Esophagus squamous epithelium (tissue), 4 donors: ENCODE measurements at regions not wholly inside any gene's neighbourhood (a gene's known extent, or its start where the extent isn't known, plus 50 kb on each side); places are given as distances from the start of the nearest gene placed in this dataset.

Experiments
- CTCF ChIP-seq, 6 experiments: fragments of 450-650 bp in 4 of 6; fragments of 200-600 bp in 2 of 6; sonication (generic) in 2 of 6; IDR thresholded peaks; one replicate each; pipeline ENCODE4 v1.5.1; 2016 to 2019; ENCODE audit warnings: antibody characterized with exemption in 6 of 6, mild to moderate bottlenecking in 4 of 6, moderate library complexity in 4 of 6
- POLR2A ChIP-seq, 4 donors: fragments of 450-650 bp; IDR thresholded peaks; one replicate each; pipeline ENCODE4 v1.6.1; 2017; ENCODE audit warnings: antibody characterized with exemption in 4 of 4, mild to moderate bottlenecking in 4 of 4, moderate library complexity in 3 of 4

DNA sequence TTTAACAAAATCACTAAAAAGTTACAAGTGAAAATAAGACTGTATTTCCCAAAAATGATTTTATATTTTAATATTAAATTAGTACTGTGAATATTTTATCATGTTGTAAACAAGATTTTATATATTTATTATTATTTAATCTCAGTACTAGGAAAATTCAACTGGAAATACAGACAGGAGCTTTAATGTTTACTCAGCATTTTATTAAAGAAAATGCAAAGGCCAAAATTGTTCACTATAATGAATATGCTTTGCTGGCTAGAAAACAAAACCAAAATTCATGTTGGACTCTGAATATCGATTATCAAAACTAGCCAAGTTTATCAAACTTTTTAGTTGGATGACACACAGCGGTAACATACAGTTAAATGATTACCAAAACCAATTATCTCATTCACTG is 782.3 kb downstream of the AMY1C start:
- no peak for TF ChIP-seq CTCF (IDR thresholded peaks at IDR 0.05)
- TF ChIP-seq POLR2A (IDR thresholded peaks at IDR 0.05): no peak
